Hematopoietic multipotent progenitor cell treated with erythropoietin and hydrocortisone succinate and interleukin-3 and kit ligand, for 8 days (in vitro differentiated cells): ENCODE measurements at regions not wholly inside any gene's neighbourhood (a gene's known extent, or its start where the extent isn't known, plus 50 kb on each side); places are given as distances from the start of the nearest gene placed in this dataset.
"Not testable (repeated sequence)": the region's sequence is repeated elsewhere in the genome, so short reads cannot be mapped to it uniquely, and the experiment has no call there.

ENCODE experiments used
- DNase-seq: peaks from one replicate; pipeline ENCODE4 v3.0.0-alpha.2; 2015

DNA sequence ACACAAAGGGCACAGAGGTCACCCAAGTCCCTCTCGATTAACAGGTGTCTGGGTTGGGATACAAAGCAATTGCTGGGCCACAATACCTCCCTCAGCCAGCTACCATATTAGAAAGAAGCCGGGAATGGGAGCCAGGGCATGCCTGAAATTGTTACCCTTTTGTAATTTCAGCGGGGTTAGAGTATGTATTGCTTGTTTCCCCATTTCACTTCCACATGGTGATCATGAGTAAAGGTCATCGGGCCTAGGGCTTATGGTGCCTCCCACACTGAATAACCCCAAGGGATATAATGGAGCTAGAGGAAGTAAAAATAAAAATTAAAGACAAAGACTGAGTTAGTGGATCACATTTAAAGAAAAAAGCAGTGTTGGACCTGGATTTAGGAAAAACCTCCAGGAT is 437.2 kb upstream of the KLHL29 start:
- no peak for DNase-seq

DNA sequence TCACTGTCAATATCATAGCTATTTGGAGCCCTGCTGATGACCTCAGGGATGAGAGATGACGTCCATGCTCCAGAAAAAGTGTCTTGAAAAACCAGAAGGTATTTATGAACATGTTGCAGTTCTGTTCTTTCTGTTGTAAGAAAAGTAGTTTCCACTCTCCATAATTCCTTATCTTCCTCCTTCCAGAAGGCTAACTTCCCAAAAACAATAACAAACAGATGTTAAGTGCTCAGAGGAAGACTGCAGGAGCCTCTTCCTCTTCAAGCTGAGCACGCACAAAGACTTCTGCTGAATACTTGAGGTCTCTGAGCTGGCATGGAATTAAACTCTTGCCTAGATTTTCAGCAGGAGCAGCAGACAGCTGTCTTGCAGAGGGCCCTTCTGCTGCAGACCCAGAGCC is 434.5 kb upstream of the KLHL29 start:
- no peak for DNase-seq

DNA sequence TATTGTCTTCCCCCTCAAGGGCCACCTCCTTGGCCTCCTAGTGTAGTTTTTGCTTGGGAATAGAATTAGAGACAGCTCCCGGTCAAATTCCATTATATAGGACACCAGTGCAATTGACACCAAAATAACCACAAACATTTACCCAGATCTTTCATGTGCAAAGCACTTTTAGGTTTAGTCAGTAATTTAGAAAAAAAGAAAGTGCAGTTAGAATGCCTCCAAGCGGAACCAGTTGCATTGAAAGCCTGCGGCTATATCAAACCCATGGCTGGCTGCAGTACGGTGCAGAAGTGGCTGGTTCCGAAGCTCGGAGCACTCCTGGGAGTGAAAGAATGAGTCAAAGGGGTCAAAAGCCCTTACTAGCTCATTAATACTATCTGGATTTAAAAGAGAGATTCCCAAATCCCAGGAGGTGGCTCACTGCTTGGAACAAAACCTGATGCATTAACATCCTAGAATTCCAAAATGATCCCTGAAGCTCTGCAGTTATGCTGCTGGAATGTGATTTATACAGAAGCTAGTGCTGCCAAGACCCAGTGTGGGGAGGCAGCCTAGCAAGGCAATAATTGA is 432.2 kb upstream of the KLHL29 start:
- DNase-seq, result no peak

DNA sequence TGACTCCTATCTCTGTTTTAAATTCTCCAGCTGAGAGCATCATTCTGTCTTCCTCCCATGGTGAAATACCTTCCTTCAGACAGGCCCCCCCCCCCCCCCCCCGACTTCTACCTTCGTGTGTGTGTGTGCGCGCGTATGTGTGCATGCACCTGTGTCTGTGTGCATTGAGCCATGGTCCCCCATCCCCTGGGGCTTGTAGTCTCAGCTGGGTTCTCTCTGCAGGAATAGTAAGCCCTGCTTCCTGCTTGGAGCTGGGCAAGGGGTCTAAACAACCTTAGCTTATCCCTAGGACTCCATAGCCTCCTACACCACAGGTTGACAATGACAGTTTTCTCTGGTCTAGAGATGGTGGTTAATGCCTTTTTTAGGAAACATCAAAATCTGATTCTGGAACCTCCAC is 427.5 kb upstream of the KLHL29 start:
- no peak for DNase-seq

DNA sequence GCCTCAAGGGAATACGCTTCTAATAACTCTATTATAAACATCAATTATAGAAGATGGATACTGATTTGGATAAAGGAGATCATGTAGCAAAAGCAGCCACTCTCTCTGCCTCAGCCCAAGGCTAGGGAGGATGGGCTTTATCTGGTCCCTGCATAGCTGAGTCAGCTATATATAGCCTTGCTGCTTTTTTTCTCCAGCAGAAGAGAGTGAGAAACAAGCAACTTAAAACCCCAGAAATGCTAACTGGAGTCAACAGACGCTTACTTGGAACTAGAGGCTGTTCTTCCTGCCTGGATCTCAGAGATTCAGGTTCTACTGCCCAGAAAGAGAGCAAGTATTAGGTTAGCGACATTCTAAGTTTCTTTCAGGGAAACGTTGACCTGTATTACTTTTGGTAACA is 426.7 kb upstream of the KLHL29 start:
- no peak for DNase-seq

DNA sequence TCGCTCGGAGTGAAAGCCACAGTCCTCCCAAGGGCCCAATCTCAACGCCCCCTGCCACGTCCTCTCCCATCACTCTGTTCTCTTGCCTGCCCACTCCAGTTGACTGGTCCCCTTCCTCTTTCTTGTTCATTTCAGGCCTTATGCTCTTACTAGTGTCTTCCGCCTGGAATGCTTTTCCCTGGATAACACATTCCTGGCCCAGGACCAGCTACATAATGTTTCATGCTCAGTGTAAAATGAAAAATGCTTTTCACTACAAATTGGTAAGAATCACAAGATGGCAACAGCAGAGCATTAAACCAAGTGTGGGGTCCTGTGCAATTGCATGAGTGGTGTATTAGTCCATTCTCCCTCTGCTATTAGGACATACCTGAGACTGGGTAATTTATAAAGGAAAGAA is 417.2 kb upstream of the KLHL29 start:
- DNase-seq, result no peak

DNA sequence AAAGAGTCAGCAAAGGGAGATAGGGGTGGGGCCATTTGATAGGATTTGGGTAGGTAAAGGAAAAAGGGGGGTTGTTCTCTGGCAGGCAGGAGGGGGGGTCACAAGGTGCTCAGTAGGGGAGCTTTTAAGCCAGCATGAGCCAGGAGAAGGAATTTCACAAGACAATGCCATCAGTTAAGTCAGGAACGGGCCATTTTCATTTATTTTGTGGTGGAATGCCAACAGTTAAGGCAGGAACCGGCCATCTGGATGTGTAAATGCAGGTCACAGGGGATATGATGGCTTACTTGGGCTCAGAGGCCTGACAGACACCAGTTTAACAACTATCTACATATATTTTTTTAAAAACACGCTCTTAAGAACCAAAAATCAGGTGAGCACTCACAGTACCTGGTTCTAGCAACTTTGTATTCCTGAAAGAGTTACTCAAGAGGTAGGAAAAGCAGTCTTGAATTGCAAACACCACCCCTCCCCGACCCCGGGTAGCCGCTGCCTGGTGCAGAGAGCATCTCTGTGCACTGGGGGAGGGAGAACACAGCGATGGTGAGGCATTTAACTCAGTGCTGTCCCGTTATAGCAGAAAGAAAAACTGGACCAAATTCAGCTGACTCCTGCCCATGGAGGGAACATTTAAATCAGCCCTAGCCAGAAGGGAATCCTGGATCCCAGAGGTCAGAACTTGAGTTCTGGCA is 414.5 kb upstream of the KLHL29 start:
- DNase-seq, result no peak

DNA sequence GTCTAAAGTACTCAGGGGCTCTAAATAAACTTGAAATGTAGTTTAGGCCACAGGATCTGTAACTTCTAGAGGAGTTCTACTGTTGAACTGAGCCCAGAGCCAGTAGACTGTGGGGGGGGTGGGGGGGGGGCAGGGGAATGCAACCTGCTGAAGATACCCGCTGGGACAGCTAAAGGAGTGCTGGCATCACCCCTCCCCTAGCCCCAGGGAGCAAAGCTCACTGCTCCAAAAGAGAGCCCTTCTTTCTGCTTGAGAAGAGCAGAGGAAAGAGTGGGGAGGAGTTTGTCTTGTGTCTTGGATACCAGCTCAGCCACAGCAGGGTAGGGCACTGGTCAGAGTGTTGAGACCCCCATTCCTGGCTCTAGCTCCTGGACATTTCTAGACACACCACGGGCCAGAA is 414.0 kb upstream of the KLHL29 start:
- DNase-seq, result no peak

DNA sequence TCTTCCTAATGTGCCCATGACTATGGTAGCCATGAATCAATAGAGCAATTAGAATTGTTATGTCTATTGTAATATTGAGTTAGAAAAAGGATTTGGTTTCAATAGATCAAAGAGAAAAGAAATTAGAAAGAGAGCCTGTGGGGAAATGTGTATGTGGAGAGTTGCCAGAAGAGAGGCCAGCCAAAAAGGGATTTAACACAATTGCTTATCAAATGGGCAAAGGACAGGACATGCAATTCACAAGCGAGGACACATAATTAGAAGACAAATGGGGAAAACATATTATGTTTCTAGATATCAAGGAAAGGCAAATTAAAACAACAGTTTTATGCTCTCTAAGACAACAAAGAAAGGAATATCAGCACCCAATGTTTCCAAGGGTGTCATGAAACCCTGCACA is 403.2 kb upstream of the KLHL29 start:
- DNase-seq, result no peak

DNA sequence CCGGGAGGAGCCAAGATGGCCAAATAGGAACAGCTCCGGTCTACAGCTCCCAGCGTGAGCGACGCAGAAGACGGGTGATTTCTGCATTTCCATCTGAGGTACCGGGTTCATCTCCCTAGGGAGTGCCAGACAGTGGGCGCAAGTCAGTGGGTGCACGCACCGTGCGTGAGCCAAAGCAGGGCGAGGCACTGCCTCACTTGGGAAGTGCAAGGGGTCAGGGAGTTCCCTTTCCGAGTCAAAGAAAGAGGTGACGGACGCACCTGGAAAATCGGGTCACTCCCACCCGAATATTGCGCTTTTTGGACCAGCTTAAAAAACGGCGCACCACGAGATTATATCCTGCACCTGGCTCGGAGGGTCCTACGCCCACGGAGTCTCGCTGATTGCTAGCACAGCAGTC is 400.8 kb upstream of the KLHL29 start:
- not testable (repeated sequence) for DNase-seq

DNA sequence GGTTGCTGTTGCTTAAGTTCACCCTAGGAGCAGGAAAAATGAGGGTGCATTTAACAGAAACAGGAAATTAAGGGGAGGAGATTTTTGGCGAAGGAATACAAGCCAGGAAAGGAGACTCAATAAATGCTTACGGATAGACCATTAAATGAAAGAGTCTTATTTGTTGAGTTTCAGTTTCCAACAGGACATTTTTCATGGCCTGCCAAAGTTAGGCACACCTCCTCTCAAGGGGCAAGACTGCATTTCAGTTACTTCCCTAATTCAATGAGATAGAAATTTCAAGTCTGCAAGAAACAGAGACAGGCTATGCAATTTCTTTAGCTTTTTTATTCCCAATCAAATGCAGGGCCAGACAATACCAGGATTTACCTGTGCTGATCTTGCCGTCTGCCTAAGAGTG is 394.7 kb upstream of the KLHL29 start:
- DNase-seq, result no peak

DNA sequence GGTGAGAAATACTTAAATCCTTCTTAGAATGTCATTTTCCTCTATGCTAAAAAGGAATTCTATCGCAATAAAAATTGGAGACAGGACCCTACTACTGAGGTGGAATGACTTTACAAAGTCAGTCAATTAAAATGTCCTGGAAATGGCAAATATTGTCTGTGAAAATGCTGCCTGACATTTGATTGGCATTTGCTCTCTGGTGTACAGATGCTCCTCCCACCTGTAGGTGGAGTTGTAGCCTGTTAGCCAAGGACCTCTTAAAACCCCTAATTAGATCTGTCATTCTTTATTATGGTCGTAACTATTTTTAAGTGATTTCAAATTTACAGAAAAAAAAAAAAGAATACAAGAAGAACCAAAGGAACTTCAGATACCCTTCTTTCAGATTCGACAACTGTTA is 393.1 kb upstream of the KLHL29 start:
- no peak for DNase-seq

DNA sequence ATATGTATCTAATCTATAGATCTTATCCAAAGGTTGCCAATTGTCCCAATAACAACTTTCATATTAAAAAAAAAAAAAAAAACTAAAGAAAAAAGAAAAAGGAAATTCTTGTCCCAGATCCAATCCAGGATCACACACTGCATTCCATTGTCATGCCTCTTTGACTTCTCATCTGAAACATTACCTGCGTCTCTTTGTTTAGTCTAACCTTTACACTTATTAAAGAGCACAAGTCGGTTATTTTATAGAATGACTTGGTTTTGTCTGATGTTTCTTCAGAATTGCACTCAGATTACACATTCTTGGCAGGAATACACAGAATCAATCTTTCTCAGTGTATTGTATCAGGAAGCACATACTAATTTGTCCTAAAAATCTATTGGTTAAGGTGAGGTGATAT is 392.5 kb upstream of the KLHL29 start:
- DNase-seq, result no peak

DNA sequence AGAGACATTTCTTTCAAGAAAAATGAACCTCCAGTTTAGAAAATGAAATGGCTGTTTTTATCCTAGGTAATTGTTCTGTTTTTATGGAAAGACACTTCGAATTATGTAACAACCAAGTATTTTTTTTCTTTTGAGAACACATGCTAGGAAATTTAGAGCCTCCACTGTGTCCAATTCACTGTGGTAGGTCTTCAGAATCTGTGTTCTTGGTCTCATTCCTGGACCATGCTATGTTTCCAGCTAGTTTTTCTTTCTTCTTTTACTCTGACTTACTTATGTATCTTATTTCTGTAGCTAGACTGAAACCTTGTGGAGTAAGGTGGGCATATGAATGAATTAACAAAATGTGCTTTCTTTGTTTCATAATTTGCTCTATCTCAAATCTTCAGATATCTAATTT is 391.7 kb upstream of the KLHL29 start:
- no peak for DNase-seq

DNA sequence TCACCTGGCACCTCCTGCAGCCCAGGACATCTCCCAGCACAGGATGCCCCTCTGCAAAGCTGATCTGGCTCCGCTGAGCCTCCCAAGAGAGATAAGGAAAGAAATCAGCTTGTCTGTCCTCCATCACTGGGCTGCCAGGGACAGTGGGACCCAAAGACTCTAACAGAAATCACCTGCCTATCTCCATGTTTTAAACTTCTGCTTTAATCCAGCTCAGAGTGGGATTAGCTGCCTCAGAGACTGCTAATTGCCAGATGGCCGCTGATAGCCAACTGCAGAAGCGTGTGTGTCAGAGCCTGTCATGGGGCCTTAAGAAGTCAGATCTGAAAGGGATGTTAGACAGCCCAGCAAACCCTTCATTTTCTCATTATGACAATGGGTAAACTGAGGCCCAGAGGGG is 389.4 kb upstream of the KLHL29 start:
- DNase-seq, result no peak

DNA sequence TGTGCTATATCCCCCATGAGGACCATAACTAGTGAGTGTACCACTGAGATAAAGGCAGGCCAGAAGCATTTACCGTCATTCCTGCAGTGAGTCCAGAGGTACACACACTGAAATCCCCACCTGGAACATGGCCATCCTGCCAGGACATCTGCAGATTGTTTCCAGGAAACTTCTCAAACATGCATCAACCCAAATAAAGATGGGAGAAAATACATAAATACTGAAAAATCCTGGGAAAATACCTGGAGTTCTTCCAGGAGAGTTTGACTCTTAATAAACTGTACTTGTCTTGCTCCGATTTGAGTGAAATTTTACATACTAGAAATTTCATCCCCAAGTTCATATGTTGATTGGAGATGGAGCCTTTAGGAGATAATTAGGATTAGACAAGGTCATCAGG is 388.1 kb upstream of the KLHL29 start:
- DNase-seq, result no peak

DNA sequence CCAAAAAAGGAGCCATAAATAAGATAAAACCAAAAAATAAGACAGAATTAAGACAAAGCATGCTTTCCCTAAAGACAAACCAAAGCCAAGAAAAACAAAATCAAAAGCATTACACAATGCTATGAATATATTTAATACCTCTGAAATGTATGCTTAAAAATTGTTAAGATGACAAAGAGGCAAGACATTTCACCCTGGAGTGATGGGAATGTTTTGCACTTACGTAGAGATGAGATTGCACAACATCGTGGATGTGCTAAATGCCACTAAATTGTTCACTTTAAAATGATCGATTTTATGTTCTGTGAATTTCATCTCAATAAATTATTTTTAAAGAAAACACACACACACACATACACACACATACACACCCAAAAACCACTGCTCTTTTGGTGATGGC is 386.6 kb upstream of the KLHL29 start:
- DNase-seq, result no peak

DNA sequence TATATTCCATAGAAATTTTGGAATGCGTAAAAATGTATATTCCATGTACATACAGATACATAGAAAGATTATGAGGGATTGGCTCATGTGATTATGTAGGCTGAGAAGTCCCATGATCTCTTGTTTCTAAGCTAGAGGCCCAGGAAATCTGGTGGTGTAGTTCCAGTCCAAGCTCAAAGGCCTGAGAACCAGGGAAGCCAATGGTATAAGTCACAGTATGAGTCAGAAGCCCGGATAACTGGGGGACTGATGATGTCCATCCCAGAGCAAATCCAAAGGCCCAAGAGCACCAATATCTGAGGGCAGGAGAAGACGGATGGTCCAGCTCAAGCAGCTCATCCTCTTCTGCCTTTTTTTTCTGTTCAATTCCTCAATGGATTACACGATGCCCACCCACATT is 385.0 kb upstream of the KLHL29 start:
- DNase-seq, result no peak

DNA sequence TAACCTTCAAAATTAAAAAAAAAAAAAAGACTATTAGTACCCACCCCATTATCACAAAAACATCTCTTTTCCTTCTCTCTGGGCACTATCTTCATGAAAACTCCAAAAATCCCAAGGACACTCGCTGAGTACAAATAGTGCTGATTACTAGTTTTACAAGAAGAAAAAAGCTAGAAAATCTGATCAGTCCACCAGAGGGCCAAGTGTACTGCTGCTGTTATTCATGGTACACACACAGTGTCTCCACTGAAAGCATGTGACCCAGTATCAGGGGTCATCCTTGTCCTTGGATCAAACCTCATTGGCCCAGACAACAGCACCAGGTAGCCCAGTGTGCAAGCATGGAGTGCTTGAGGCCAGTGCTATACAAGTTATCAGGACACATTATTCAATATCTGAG is 382.7 kb upstream of the KLHL29 start:
- no peak for DNase-seq

DNA sequence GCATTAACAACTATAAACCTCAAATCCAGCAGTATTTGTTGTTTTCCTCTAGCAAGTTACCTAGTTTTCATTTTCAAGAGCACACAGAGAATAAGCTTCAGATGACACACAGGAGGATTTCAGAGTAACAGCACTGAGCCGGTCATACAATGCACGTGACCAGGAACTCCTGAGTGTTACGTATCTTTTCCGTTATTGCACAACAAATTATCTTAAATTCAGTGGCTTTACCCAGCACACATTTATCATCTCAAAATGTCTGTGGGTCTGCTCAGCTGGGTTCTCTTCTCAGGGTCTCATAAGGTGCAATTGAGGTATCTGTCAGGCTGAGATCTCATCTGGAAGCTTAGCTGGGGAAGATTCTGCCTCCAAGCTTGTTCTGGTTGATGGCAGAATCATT is 379.5 kb upstream of the KLHL29 start:
- DNase-seq, result no peak

DNA sequence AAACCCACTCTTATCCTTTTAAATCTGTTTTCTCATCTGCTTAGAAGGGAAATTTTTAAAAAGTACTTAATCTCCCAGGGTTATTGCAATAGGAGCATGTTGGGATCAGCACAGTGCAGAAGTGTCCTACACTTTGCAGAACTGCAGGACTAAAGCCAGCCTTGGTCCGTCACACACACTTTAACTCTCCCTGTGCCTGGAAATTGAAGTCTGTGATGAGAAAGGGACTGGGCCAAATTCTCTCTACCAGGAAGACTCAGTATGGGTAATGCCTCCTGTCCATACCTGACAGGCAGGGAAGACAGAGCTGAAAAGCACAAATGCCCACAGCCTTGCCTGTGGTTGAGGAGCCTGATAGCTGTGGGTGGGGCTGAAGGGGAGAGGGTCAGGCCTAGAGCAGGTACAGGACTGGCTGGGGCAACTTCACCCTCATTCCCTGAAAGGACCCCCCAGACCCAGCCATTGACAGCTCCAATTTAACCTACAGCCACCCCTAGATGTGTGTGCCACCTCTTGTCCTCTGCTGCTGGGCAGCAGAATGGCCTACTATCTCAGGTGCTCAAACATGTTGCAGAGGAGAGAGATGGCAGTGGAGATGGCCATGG is 377.2 kb upstream of the KLHL29 start:
- no peak for DNase-seq

DNA sequence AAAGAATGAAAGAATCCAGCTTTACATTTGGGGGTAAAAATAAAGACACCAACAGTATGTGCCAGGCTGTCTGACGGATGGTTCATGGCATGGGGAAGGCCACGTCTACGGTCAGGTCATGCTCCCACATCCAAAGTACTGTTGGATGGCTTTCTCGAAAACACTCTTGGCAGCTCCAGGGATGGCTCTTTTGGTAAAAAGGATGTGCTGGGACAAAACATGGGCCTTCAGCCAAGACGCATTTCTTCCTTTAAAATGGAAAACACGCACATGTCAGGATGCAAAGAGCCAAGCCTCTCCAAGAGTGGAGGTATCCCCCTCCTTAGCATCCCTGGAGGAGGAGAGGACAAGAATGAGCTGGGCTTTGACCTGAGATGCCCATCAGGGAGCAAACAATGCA is 376.5 kb upstream of the KLHL29 start:
- no peak for DNase-seq

DNA sequence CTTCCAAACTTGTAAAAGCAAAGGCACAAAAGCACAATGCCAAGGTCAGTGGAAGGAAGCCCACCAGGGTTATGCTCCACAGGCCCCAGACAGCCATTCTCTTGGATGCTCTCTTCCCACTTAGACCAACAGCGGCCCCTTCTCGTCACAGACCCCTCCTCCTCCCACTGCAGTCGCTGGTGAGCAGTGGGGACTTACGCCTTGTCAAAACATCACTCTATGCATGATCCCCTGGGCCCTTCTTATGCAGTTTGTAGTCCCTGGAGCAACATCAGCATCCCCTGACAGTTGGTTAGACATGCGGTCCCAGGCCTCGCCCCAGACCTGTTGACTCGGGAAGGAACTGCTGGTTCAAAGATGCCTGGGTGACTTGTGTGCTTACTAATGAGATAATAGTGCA is 376.0 kb upstream of the KLHL29 start:
- no peak for DNase-seq

DNA sequence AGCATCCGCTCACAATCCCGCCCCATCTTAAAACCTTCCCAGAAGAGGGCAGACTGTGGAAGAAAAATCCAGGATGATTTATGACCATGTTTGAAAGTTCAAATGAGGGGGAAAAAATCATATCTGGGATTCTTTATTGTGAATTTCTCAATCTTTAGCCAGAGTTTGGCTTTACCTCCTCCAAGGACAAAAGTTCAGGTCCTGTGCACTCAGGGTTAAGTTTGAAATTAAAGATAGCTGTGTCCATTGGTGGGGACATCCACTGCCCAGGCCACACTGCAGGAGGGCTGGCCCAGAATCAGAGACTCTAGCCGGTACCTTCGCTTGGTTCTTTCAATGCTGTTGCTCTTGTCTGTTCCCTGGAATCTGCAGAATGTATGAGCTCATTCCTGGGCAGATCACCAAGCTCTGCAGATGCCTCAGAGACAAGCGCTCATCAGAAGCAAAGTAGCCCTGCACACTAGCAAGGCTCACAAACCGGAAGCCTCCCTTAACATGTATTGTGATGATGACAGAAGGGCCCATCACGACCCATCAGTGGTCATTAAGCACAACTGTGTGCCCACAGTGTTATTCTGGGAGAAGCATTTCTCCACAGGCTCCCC is 375.3 kb upstream of the KLHL29 start:
- DNase-seq, result no peak

DNA sequence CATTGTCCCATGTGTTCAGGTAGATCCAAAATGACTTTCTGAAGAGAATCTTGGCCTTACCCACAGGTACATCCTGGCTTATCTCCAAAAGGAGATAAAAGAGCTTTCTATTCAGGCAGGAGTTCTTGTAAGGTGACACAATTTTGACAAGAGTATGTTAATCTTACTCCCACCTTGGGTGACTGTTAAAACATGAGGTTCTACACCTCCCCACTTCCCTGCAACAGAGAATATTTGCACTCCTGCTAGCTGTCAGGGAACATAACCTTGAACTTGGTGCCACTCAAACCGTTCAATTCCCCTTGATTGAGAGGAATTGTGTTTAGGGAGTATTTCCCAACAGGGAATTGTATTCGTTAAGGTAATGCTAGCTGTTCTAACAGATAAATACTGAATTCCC is 372.5 kb upstream of the KLHL29 start:
- no peak for DNase-seq
